ENCODE measurements at regions not wholly inside any gene's neighbourhood (a gene's known extent, or its start where the extent isn't known, plus 50 kb on each side); places are given as distances from the start of the nearest gene placed in this dataset.

DNA sequence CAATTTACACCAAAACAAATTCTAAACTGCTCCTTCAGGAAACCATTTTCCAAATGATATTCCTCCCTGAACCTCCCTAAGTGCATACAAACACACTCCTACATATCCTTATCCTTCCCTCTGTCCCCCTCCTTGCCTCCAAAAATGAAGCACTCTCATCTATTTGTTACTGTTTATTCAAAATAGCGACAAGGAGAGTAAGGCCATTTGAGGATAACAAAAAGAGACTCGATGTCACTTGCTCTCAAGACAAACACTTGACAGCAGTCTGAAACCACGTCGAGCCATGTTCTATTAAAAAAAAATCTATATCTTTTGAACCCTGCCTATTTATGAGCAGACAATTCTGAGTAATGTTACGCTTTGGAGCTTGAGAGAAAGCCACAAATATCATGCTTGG lies 547.9 kb downstream of the DTWD2 start:
- Histone ChIP-seq H3K4me3 (ENCODE audit: insufficient read length, low read depth) (no peak overlapping the region), H3K9me3 (ENCODE audit: insufficient read depth, low read length) (no peaks in the 10 kb centered on the region), H3K27me3 (ENCODE audit: insufficient read depth, insufficient read length) (no peaks in the 10 kb centered on the region), H3K4me1 (ENCODE audit: insufficient read depth, insufficient read length) (no peaks in the 10 kb centered on the region), H3K9ac (ENCODE audit: insufficient read length, low read depth) (no peak overlapping the region), H3K36me3 (ENCODE audit: insufficient read depth, insufficient read length, low read length) (no peaks in the 10 kb centered on the region)
- DNase-seq (ENCODE audit: low read depth, low spot score), result no peak
- TF ChIP-seq SUZ12 (IDR thresholded peaks at IDR 0.05; ENCODE audit: extremely low read depth, insufficient read depth, insufficient read length), result no peak

DNA sequence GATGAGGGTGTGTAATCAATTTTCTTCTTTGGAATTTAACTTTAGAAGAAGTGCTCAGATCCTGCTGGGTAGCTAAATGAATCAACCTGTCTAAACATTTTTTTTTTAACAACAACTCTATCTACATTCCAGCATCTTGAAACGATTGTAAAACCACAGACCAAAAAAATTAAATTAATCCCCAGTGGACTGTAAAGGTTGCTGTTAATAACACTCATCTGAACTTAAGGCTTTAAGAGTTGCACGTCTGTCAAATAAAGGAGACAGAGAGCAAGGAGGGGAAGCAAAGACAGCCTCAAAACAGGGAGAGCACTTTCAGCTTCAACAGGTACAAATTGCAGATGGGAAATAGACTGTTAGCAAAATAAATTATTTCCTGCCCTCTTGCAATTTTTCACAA lies 548.5 kb downstream of the DTWD2 start:
- TF ChIP-seq ZNF274 (IDR thresholded peaks at IDR 0.05; ENCODE audit: low read depth, low read length), result no peak
- no peak for TF ChIP-seq SUZ12 (IDR thresholded peaks at IDR 0.05; ENCODE audit: extremely low read depth, insufficient read depth, insufficient read length)
- no peak for TF ChIP-seq YY1 (IDR thresholded peaks at IDR 0.05; ENCODE audit: insufficient read depth, insufficient read length)
- Histone ChIP-seq H3K4me1 (ENCODE audit: insufficient read depth, insufficient read length) (no peaks in the 10 kb centered on the region), H3K9ac (ENCODE audit: insufficient read length, low read depth) (no peak overlapping the region), H3K36me3 (ENCODE audit: insufficient read depth, insufficient read length, low read length) (no peaks in the 10 kb centered on the region), H3K9me3 (ENCODE audit: insufficient read depth, low read length) (no peaks in the 10 kb centered on the region), H3K4me3 (ENCODE audit: insufficient read length, low read depth) (no peak overlapping the region), H3K27me3 (ENCODE audit: insufficient read depth, insufficient read length) (no peaks in the 10 kb centered on the region)
- DNase-seq (ENCODE audit: low read depth, low spot score), result no peak

GRCh38 chr5:118435131-118435530 lies 553.2 kb downstream of the DTWD2 start:
- no peak overlapping the region for H3K9ac ChIP-seq (ENCODE audit: insufficient read length, low read depth)

DNA sequence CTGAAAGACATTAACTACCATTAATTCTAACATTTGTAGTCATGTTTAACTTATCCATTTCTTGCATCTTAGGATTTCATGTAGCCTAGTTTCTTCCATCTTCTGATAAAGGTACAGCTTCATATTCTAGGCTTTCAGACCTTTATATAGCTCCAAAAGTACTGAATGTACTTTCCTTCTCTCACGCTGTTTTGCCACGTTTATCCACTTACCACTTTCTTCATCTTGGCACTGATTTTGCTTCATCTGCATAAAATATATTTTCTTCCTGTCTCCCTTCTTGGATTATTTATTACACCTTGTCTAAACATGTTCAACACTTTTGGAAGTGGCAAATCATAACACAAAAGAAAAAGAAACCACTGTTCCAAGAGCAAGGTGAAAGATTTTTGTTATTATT lies 553.8 kb downstream of the DTWD2 start:
- H3K4me1 ChIP-seq (ENCODE audit: insufficient read depth, insufficient read length), result no peaks in the 10 kb centered on the region
- no peaks in the 10 kb centered on the region for H3K36me3 ChIP-seq (ENCODE audit: insufficient read depth, insufficient read length, low read length)
- no peak for DNase-seq (ENCODE audit: low read depth, low spot score)
- no peaks in the 10 kb centered on the region for H3K27me3 ChIP-seq (ENCODE audit: insufficient read depth, insufficient read length)
- H3K9ac ChIP-seq (ENCODE audit: insufficient read length, low read depth), result no peak overlapping the region
- H3K4me3 ChIP-seq (ENCODE audit: insufficient read length, low read depth), result no peak overlapping the region
- no peak for TF ChIP-seq YY1 (IDR thresholded peaks at IDR 0.05; ENCODE audit: insufficient read depth, insufficient read length)
- TF ChIP-seq SUZ12 (IDR thresholded peaks at IDR 0.05; ENCODE audit: extremely low read depth, insufficient read depth, insufficient read length), result no peak
- TF ChIP-seq ZNF274 (IDR thresholded peaks at IDR 0.05; ENCODE audit: low read depth, low read length), result no peak
- no peaks in the 10 kb centered on the region for H3K9me3 ChIP-seq (ENCODE audit: insufficient read depth, low read length)

More at GRCh38 chr5:118435131-118435530, 553.2 kb downstream of the DTWD2 start:
- no peaks in the 10 kb centered on the region for H3K36me3 ChIP-seq (ENCODE audit: insufficient read depth, insufficient read length, low read length)
- no peaks in the 10 kb centered on the region for H3K27me3 ChIP-seq (ENCODE audit: insufficient read depth, insufficient read length)
- no peaks in the 10 kb centered on the region for H3K9me3 ChIP-seq (ENCODE audit: insufficient read depth, low read length)
- H3K4me3 ChIP-seq (ENCODE audit: insufficient read length, low read depth), result no peak overlapping the region
- no peak for TF ChIP-seq SUZ12 (IDR thresholded peaks at IDR 0.05; ENCODE audit: extremely low read depth, insufficient read depth, insufficient read length)
- TF ChIP-seq YY1 (IDR thresholded peaks at IDR 0.05; ENCODE audit: insufficient read depth, insufficient read length), result no peak
- no peak for TF ChIP-seq ZNF274 (IDR thresholded peaks at IDR 0.05; ENCODE audit: low read depth, low read length)
- no peaks in the 10 kb centered on the region for H3K4me1 ChIP-seq (ENCODE audit: insufficient read depth, insufficient read length)
- DNase-seq (ENCODE audit: low read depth, low spot score), result no peak

GRCh38 chr5:118430076-118430475 lies 558.3 kb downstream of the DTWD2 start:
- Histone ChIP-seq H3K9me3 (ENCODE audit: insufficient read depth, low read length) (no peaks in the 10 kb centered on the region), H3K4me3 (ENCODE audit: insufficient read length, low read depth) (no peak overlapping the region), H3K4me1 (ENCODE audit: insufficient read depth, insufficient read length) (no peaks in the 10 kb centered on the region), H3K27me3 (ENCODE audit: insufficient read depth, insufficient read length) (no peaks in the 10 kb centered on the region), H3K9ac (ENCODE audit: insufficient read length, low read depth) (no peak overlapping the region), H3K36me3 (ENCODE audit: insufficient read depth, insufficient read length, low read length) (no peaks in the 10 kb centered on the region)
- TF ChIP-seq ZNF274 (IDR thresholded peaks at IDR 0.05; ENCODE audit: low read depth, low read length), result no peak
- TF ChIP-seq YY1 (IDR thresholded peaks at IDR 0.05; ENCODE audit: insufficient read depth, insufficient read length), result no peak
- no peak for TF ChIP-seq SUZ12 (IDR thresholded peaks at IDR 0.05; ENCODE audit: extremely low read depth, insufficient read depth, insufficient read length)
- no peak for DNase-seq (ENCODE audit: low read depth, low spot score)

DNA sequence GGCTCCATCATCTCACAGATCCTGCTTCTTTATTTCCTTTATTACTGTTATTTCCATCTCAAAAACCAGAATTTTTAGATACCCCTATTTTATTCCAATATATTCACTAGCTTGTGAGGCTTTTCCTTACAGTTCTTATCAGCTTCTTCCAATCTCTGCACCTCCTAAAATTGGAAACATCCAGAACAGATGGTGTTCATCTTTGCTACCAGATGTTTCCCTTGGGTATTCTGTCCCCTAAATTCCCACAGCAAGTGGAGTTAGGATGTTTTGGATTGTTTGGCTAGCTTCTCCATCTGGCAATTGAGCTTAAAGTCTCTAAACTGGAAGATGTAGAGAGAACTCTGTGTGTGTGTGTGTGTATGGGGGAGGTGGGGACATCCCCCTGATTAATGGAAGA lies 580.4 kb downstream of the DTWD2 start:
- no peak overlapping the region for H3K9ac ChIP-seq (ENCODE audit: insufficient read length, low read depth)
- TF ChIP-seq YY1 (IDR thresholded peaks at IDR 0.05; ENCODE audit: insufficient read depth, insufficient read length) (no peak), SUZ12 (IDR thresholded peaks at IDR 0.05; ENCODE audit: extremely low read depth, insufficient read depth, insufficient read length) (no peak), ZNF274 (IDR thresholded peaks at IDR 0.05; ENCODE audit: low read depth, low read length) (no peak)
- H3K4me1 ChIP-seq (ENCODE audit: insufficient read depth, insufficient read length), result no peaks in the 10 kb centered on the region
- H3K4me3 ChIP-seq (ENCODE audit: insufficient read length, low read depth), result no peak overlapping the region
- no peaks in the 10 kb centered on the region for H3K9me3 ChIP-seq (ENCODE audit: insufficient read depth, low read length)
- H3K36me3 ChIP-seq (ENCODE audit: insufficient read depth, insufficient read length, low read length), result no peaks in the 10 kb centered on the region
- H3K27me3 ChIP-seq (ENCODE audit: insufficient read depth, insufficient read length), result no peaks in the 10 kb centered on the region
- DNase-seq (ENCODE audit: low read depth, low spot score), result no peak

DNA sequence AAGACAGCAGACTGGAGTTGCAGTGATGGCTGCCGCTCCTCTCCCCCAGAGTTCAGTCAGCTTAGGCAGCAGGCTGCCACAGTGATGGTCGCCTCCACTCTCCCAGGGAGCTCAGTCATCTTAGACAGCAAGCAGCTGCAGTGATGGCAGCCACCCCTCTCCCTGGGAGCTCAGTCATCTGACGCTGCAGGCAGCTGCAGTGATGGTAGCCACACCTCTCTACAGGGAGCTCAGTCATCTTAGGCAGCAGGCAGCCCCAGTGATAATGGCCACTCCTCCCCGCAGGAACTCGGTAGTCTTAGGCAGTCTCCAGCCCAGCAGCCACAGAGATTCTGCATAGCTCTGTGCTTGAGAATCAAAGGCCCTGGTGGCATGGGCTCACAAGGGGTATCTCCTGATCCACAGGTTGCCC lies 582.7 kb downstream of the DTWD2 start:
- Histone ChIP-seq H3K36me3 (ENCODE audit: insufficient read depth, insufficient read length, low read length) (no peaks in the 10 kb centered on the region), H3K27me3 (ENCODE audit: insufficient read depth, insufficient read length) (no peaks in the 10 kb centered on the region), H3K4me3 (ENCODE audit: insufficient read length, low read depth) (no peak overlapping the region), H3K9me3 (ENCODE audit: insufficient read depth, low read length) (no peaks in the 10 kb centered on the region), H3K9ac (ENCODE audit: insufficient read length, low read depth) (no peak overlapping the region), H3K4me1 (ENCODE audit: insufficient read depth, insufficient read length) (no peaks in the 10 kb centered on the region)
- peak; percentile 6 for DNase-seq (ENCODE audit: low read depth, low spot score)
- TF ChIP-seq ZNF274 (IDR thresholded peaks at IDR 0.05; ENCODE audit: low read depth, low read length), result no peak
- TF ChIP-seq YY1 (IDR thresholded peaks at IDR 0.05; ENCODE audit: insufficient read depth, insufficient read length), result no peak
- no peak for TF ChIP-seq SUZ12 (IDR thresholded peaks at IDR 0.05; ENCODE audit: extremely low read depth, insufficient read depth, insufficient read length)

DNA sequence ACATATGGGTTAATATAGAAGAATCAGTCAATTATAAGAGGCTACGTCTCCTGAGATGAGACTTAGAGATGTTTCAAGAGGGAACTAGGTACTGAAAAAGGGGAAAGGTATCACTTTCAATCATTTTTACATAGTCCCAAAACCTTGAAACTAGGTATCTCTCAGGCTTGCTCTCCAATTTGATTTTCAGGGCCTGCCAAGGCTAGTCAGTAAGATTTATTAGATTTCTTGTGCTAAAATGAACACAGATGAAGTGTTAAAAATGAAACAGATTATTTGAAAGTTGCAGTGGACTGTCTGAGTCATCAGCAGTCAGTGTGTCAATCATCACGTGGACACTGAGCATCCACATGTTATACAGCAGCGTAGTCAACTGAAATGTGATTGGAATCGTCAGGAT lies 591.1 kb downstream of the DTWD2 start:
- no peaks in the 10 kb centered on the region for H3K36me3 ChIP-seq (ENCODE audit: insufficient read depth, insufficient read length, low read length)
- no peaks in the 10 kb centered on the region for H3K9me3 ChIP-seq (ENCODE audit: insufficient read depth, low read length)
- H3K9ac ChIP-seq (ENCODE audit: insufficient read length, low read depth), result no peak overlapping the region
- H3K4me3 ChIP-seq (ENCODE audit: insufficient read length, low read depth), result no peak overlapping the region
- no peaks in the 10 kb centered on the region for H3K27me3 ChIP-seq (ENCODE audit: insufficient read depth, insufficient read length)
- no peak for TF ChIP-seq SUZ12 (IDR thresholded peaks at IDR 0.05; ENCODE audit: extremely low read depth, insufficient read depth, insufficient read length)
- H3K4me1 ChIP-seq (ENCODE audit: insufficient read depth, insufficient read length), result no peaks in the 10 kb centered on the region
- DNase-seq (ENCODE audit: low read depth, low spot score), result no peak

All from NT2/D1 (cell line).